SK-N-SH (cell line): ENCODE measurements at regions not wholly inside any gene's neighbourhood (a gene's known extent, or its start where the extent isn't known, plus 50 kb on each side); places are given as distances from the start of the nearest gene placed in this dataset.

Source experiments
- CTCF ChIA-PET: fragments of 300-600, 350-600 bp; formaldehyde crosslinking; extraction: SDS; loops from one replicate; lab custom pipeline; 2021; lab: Yijun Ruan, JAX
- POLR2A ChIA-PET: fragments of 350-600 bp; sonication (Branson Sonifier 250); formaldehyde crosslinking; extraction: SDS; loops from one replicate; lab custom pipeline; 2020; ENCODE audit warnings: antibody characterized with exemption, inconsistent platforms; lab: Yijun Ruan, JAX
- DNase-seq: peaks from one replicate; pipeline ENCODE4 v3.0.0; 2012
- H2AFZ ChIP-seq: fragments of 200-600 bp; sonication (generic); 2 replicates; pipeline ENCODE4 v1.8.1; 2016; ENCODE audit warnings: antibody characterized with exemption, mild to moderate bottlenecking, low read depth
- H3F3A ChIP-seq: fragments of 200-600 bp; sonication (generic); replicated peaks from 2 replicates; pipeline ENCODE3; 2016; ENCODE audit warnings: antibody characterized with exemption, mild to moderate bottlenecking; ENCODE audit not compliant: insufficient read depth
- H3K27ac ChIP-seq, 2 experiments: fragments of 200-500 bp in 1 of 2; fragments of 200-600 bp in 1 of 2; sonication (Bioruptor generic) in 1 of 2; sonication (generic), shearing (Covaris generic) in 1 of 2; 2 replicates each; pipeline versions ENCODE4 v1.5.1 to v1.6.1; 2014 to 2016; ENCODE audit warnings: low read depth in 2 of 2, inconsistent platforms in 1 of 2, low read length in 1 of 2, mild to moderate bottlenecking in 1 of 2, mixed read lengths in 1 of 2
- H3K27me3 ChIP-seq: fragments of 200-600 bp; sonication (generic), shearing (Covaris generic); 2 replicates; pipeline ENCODE4 v1.6.1; 2016; ENCODE audit warnings: mixed run types; ENCODE audit not compliant: insufficient read depth
- H3K36me3 ChIP-seq, 2 experiments: fragments of 200-500 bp in 1 of 2; fragments of 200-600 bp in 1 of 2; sonication (Bioruptor generic) in 1 of 2; sonication (generic) in 1 of 2; replicated peaks in 1 of 2; 2 replicates each; pipeline versions ENCODE3 to v1.5.1; 2014 to 2016; ENCODE audit warnings: low read length in 1 of 2, mild to moderate bottlenecking in 1 of 2; ENCODE audit not compliant: insufficient read depth in 2 of 2, control insufficient read depth in 1 of 2
- H3K4me1 ChIP-seq, 2 experiments: fragments of 200-500 bp in 1 of 2; fragments of 200-600 bp in 1 of 2; sonication (Bioruptor generic) in 1 of 2; sonication (generic), shearing (Covaris generic) in 1 of 2; 2 replicates each; pipeline versions ENCODE4 v1.5.1 to v1.6.1; 2014 to 2016; ENCODE audit warnings: low read depth in 1 of 2, low read length in 1 of 2, mixed run types in 1 of 2; ENCODE audit not compliant: insufficient read depth in 2 of 2, control insufficient read depth in 1 of 2
- H3K4me2 ChIP-seq: fragments of 200-600 bp; sonication (generic), shearing (Covaris generic); 2 replicates; pipeline ENCODE4 v1.6.1; 2017; ENCODE audit warnings: mixed run types
- H3K4me3 ChIP-seq, 2 experiments: fragments of 200-500 bp in 1 of 2; fragments of 200-600 bp in 1 of 2; sonication (Bioruptor generic) in 1 of 2; sonication (generic), shearing (Covaris generic) in 1 of 2; 2 replicates each; pipeline versions ENCODE4 v1.5.1 to v1.8.1; 2014 to 2016; ENCODE audit warnings: low read depth in 2 of 2, inconsistent platforms in 1 of 2, low read length in 1 of 2, mild to moderate bottlenecking in 1 of 2, mixed read lengths in 1 of 2, moderate library complexity in 1 of 2
- H3K79me2 ChIP-seq: fragments of 200-600 bp; sonication (generic); 2 replicates; pipeline ENCODE4 v1.8.1; 2017; ENCODE audit warnings: mild to moderate bottlenecking; ENCODE audit not compliant: insufficient read depth
- H3K9ac ChIP-seq: fragments of 200-600 bp; sonication (generic); 2 replicates; pipeline ENCODE4 v1.6.1; 2017; ENCODE audit warnings: mixed run types
- H3K9me2 ChIP-seq: fragments of 200-600 bp; sonication (generic); 2 replicates; pipeline ENCODE4 v1.6.1; 2017; ENCODE audit warnings: mixed run types
- H3K9me3 ChIP-seq: fragments of 200-600 bp; sonication (generic); 2 replicates; pipeline ENCODE4 v1.6.1; 2017; ENCODE audit warnings: mixed run types, mild to moderate bottlenecking, moderate library complexity
- H4K20me1 ChIP-seq: fragments of 200-600 bp; sonication (generic); 2 replicates; pipeline ENCODE4 v1.6.1; 2017; ENCODE audit warnings: mild to moderate bottlenecking, mixed run types; ENCODE audit not compliant: insufficient read depth
- CHD2 ChIP-seq: fragments of 150-350 bp; IDR thresholded peaks from 2 replicates; pipeline ENCODE4 v1.6.1; 2018; ENCODE audit warnings: low read length; ENCODE audit not compliant: partially characterized antibody
- CTCF ChIP-seq: fragments of 200-600 bp; sonication (generic); IDR thresholded peaks from 2 replicates; pipeline ENCODE4 v1.6.1; 2017; ENCODE audit warnings: antibody characterized with exemption, mild to moderate bottlenecking, moderate library complexity
- ELF1 ChIP-seq: IDR thresholded peaks from 2 replicates; pipeline ENCODE4 v1.4.0; 2012
- EP300 ChIP-seq, 2 experiments: IDR thresholded peaks; 2 replicates each; pipeline versions ENCODE4 v1.4.0 to v1.6.1; 2012; ENCODE audit warnings: borderline replicate concordance in 1 of 2, low read depth in 1 of 2, low read length in 1 of 2
- EZH2phosphoT487 ChIP-seq: fragments of 200-600 bp; sonication (generic); IDR thresholded peaks from 2 replicates; pipeline ENCODE4 v1.6.1; 2017; ENCODE audit warnings: low read depth, mixed run types, mild to moderate bottlenecking, antibody characterized with exemption, moderate library complexity, borderline replicate concordance
- FOXM1 ChIP-seq: IDR thresholded peaks from 2 replicates; pipeline ENCODE4 v1.4.0; 2012; ENCODE audit warnings: low read depth, mild to moderate bottlenecking
- GABPA ChIP-seq: IDR thresholded peaks from 2 replicates; pipeline ENCODE4 v1.4.0; 2012; ENCODE audit warnings: low read depth, mild to moderate bottlenecking
- GATA2 ChIP-seq: sonication (generic); formaldehyde crosslinking; IDR thresholded peaks from 2 replicates; pipeline ENCODE4 v1.5.0; 2020; ENCODE audit warnings: mild to moderate bottlenecking, missing genetic modification reagents
- MXI1 ChIP-seq: IDR thresholded peaks from 2 replicates; pipeline ENCODE4 v1.6.1; 2012; ENCODE audit warnings: mild to moderate bottlenecking, low read depth, low read length, improper control_type of control experiment
- PBX3 ChIP-seq: IDR thresholded peaks from 2 replicates; pipeline ENCODE4; 2012
- POLR2AphosphoS5 ChIP-seq: IDR thresholded peaks from 2 replicates; pipeline ENCODE4 v1.6.1; 2012; ENCODE audit warnings: low read depth, low read length
- REST ChIP-seq: IDR thresholded peaks from 2 replicates; pipeline ENCODE4 v1.6.1; 2012; ENCODE audit warnings: mild to moderate bottlenecking, low read depth, low read length, moderate library complexity
- RFX5 ChIP-seq: IDR thresholded peaks from 2 replicates; pipeline ENCODE4 v1.6.1; 2012; ENCODE audit warnings: mild to moderate bottlenecking, improper control_type of control experiment, low read length
- SIN3A ChIP-seq: IDR thresholded peaks from 2 replicates; pipeline ENCODE4 v1.6.1; 2012; ENCODE audit warnings: low read depth, mild to moderate bottlenecking, low read length, moderate library complexity, borderline replicate concordance
- SMC3 ChIP-seq: IDR thresholded peaks from 2 replicates; pipeline ENCODE4 v1.6.1; 2012; ENCODE audit warnings: low read depth, low read length, improper control_type of control experiment
- TAF1 ChIP-seq: IDR thresholded peaks from 2 replicates; pipeline ENCODE4 v1.6.1; 2012; ENCODE audit warnings: low read depth, mild to moderate bottlenecking, low read length, moderate library complexity, borderline replicate concordance
- USF1 ChIP-seq: IDR thresholded peaks from 2 replicates; pipeline ENCODE4 v1.4.0; 2012; ENCODE audit warnings: low read depth, borderline replicate concordance
- ZBTB33 ChIP-seq: IDR thresholded peaks from 2 replicates; pipeline ENCODE4 v1.4.0; 2012; ENCODE audit warnings: low read depth, borderline replicate concordance
- WGBS: methylation state at CpG from one replicate; pipeline ENCODE4 v1.1.6; 2017; ENCODE audit warnings: low lambda C conversion rate; 5-methylcytosine and 5-hydroxymethylcytosine counted together

- H3K4me3 ChIP-seq: no peak overlapping the region
- H3K9me3 ChIP-seq: no peaks in the 10 kb centered on the region
- no peaks in the 10 kb centered on the region for H3K79me2 ChIP-seq
- H3K4me1 ChIP-seq: no peaks in the 10 kb centered on the region
- WGBS: 33% methylated on average over 7 of the region's 7 CpGs
- H3K36me3 ChIP-seq: no peaks in the 10 kb centered on the region
- H2AFZ ChIP-seq: no peak overlapping the region
- no peaks in the 10 kb centered on the region for H4K20me1 ChIP-seq
- POLR2A ChIA-PET: no interaction called here
- DNase-seq: no peak
- H3K27ac ChIP-seq: no peak overlapping the region
- H3F3A ChIP-seq: no peaks in the 10 kb centered on the region
- no peak for TF ChIP-seq USF1
- no peak for TF ChIP-seq GABPA
- no peak overlapping the region for H3K4me2 ChIP-seq
- CTCF ChIA-PET: no interaction called here
- no peak overlapping the region for H3K9ac ChIP-seq
- H3K27me3 ChIP-seq: peaks cover 24% of the 10 kb centered on the region; the same call in 1 of the 2 replicates
- no peaks in the 10 kb centered on the region for H3K9me2 ChIP-seq
These were observed 755.4 kb upstream of the HTR2C start for GRCh38 chrX:113828470-113828869.

GRCh38 chrX:113818346-113818745 is 765.5 kb upstream of the HTR2C start:
- no peaks in the 10 kb centered on the region for H3K79me2 ChIP-seq
- H3F3A ChIP-seq: no peaks in the 10 kb centered on the region
- no peak overlapping the region for H3K4me3 ChIP-seq
- no peaks in the 10 kb centered on the region for H3K9me3 ChIP-seq
- H3K36me3 ChIP-seq: no peaks in the 10 kb centered on the region
- H3K4me2 ChIP-seq: no peak overlapping the region
- TF ChIP-seq EZH2phosphoT487: no peak
- TF ChIP-seq EP300 (IDR thresholded peaks at IDR 0.05; ENCODE audit: borderline replicate concordance in 1 of 2, low read depth in 1 of 2, low read length in 1 of 2): no peak
- TF ChIP-seq REST: no peak
- no peak for TF ChIP-seq ELF1
- no peak for TF ChIP-seq MXI1
- no peak for TF ChIP-seq SIN3A
- no peak for TF ChIP-seq POLR2AphosphoS5
- no peak for TF ChIP-seq PBX3
- no peak for TF ChIP-seq RFX5
- no peak for TF ChIP-seq SMC3
- TF ChIP-seq GATA2 (CRISPR knock-in tag): no peak
- TF ChIP-seq ZBTB33: no peak
- TF ChIP-seq CTCF: no peak
- TF ChIP-seq TAF1: no peak
- TF ChIP-seq FOXM1: no peak
- no peak for TF ChIP-seq CHD2
- TF ChIP-seq USF1: no peak
- TF ChIP-seq, all 33 proteins: peak for 0
- H4K20me1 ChIP-seq: no peaks in the 10 kb centered on the region
- H3K9ac ChIP-seq: no peak overlapping the region
- ChIA-PET CTCF (no interaction called here), POLR2A (no interaction called here)
- H3K9me2 ChIP-seq: no peaks in the 10 kb centered on the region
- no peak overlapping the region for H3K27ac ChIP-seq
- WGBS: 30% methylated on average over 3 of the region's 3 CpGs
- H3K27me3 ChIP-seq: no peaks in the 10 kb centered on the region
- no peak overlapping the region for H2AFZ ChIP-seq
- no peak for DNase-seq
- H3K4me1 ChIP-seq: no peaks in the 10 kb centered on the region
